HG03520 (cell line): ENCODE measurements at regions not wholly inside any gene's neighbourhood (a gene's known extent, or its start where the extent isn't known, plus 50 kb on each side); places are given as distances from the start of the nearest gene placed in this dataset.
"Not testable (repeated sequence)": the region's sequence is repeated elsewhere in the genome, so short reads cannot be mapped to it uniquely, and the experiment has no call there.

ENCODE experiments used
- ATAC-seq: cut with Tn5 transposase; IDR thresholded peaks from one replicate; pipeline ENCODE4 v1.9.1; 2021; ENCODE audit warnings: mild to moderate bottlenecking, moderate library complexity; ENCODE audit not compliant: unreplicated experiment

DNA sequence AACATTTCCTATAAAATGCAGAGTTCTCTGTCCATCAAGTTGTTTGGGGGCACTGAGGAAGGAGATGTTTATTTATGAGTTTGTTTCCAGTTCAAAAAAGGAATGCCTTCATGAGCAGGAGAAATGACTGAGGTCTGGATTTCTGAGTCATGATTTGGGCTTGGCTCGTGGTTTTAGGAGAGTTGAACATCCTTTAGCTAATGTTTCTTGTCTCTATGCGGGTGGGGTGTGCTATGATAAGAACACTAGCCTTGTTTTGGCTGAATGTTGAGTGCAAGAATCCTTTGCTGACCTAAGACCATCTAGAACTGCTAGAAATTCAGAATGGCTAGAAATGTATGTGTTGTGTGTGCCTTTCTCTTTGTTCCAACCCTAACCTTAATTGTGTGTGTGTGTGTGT lies 59.1 kb upstream of the NBPF11 start:
- ATAC-seq = not testable (repeated sequence)

DNA sequence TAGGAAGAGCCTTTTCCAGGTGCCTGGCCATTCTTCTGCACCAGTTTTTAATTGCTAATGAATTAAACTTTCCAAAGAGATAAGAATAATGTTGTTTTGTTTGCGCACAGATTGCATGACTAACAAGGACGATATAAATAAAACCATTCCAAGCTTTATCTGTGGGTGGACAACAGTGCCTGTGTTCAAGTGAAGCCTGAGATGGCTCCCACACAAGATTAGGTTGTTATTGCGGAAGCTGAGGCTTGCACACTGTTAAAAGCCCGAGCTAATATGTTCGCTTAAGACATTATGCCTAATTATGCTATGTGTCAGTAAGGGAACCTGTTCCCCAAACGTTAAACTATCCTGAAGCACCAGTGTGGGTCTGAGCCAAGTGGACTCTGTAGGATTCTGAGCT lies 58.5 kb upstream of the NBPF11 start:
- ATAC-seq = not testable (repeated sequence)

DNA sequence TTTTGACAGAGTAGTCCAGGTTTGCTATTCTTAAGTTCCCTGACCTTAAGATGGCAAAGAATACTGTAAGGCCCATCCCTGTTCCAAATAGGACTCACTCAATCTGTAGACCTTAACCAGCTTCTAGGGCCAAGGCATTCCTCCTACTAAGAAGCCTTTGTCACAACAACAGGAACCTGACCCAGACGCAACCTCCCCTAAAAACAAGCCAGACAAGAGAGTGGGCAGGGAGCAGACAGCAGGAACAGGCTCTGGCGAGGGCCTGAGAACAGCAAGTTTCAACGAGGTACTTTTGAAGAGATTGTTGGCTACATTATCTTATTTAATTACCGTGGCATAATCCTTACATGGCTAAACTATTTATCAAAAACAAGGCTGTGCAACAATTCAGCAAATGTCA lies 58.1 kb upstream of the NBPF11 start:
- ATAC-seq = not testable (repeated sequence)

DNA sequence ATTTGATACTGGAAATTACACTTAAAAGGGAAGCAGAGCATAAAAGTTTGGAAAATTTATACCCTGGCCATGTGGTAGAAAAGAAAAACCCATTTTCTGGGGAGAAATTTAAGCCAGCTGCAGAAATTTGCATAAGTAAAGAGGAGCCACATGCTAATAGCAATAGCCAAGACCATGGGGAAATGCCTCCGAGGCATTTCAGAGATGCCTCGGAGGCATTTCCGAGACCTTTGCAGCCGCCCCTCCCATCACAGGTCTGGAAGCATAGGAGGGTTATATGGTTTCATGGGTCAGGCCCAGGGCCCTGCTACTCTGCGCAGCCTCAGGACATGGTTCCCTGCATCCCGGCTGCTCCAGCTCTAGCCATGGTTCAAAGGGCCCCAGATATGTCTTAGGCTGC lies 49.9 kb upstream of the NBPF11 start:
- not testable (repeated sequence) for ATAC-seq
